NCI-H345 treated with DMSO at 0.1 percent for 48 hours (cell line): ENCODE measurements at regions not wholly inside any gene's neighbourhood (a gene's known extent, or its start where the extent isn't known, plus 50 kb on each side); places are given as distances from the start of the nearest gene placed in this dataset.

ENCODE experiments used
- DNase-seq: peaks from one replicate; lab custom pipeline; 2025; ENCODE audit not compliant: unreplicated experiment; lab: John Stamatoyannopoulos, UW

DNA sequence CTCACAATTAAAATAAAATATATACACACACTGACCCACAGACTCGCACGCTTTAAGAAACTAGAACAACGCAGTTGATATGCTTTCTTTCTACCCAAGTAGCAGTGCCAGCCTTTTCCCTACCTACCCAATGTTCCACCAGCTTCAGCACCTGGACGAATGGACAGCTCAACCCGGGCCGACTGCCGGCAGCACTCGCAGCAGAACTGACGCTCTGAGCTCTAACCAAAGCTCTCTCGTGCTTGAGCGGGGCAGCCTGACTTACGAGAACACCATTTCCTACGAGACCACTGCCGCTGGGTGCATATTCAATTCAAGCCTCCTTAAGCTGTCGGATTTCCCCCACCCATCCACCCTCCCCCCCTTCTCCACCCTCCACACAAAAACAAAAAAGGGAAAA, 127.4 kb upstream of the DPYD start:
- no peak for DNase-seq

DNA sequence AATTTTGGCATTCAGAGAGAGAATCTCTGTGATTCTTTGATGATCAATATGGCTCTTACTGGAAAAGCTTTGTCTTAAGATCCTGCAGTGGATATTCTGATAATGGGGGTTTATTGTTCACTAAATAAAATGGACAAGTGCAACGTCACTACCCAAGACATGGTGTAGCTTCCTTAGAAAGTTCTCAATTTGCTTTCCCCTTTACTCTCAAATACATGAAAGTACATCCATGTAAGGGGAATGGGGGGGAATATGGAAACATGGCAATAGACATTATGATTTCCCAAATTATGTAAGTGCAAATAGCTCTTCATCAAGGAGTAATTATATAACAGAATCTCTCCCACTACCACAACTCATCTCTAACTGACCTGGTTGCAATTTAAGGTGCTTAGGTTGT, 126.3 kb upstream of the DPYD start:
- DNase-seq: no peak

DNA sequence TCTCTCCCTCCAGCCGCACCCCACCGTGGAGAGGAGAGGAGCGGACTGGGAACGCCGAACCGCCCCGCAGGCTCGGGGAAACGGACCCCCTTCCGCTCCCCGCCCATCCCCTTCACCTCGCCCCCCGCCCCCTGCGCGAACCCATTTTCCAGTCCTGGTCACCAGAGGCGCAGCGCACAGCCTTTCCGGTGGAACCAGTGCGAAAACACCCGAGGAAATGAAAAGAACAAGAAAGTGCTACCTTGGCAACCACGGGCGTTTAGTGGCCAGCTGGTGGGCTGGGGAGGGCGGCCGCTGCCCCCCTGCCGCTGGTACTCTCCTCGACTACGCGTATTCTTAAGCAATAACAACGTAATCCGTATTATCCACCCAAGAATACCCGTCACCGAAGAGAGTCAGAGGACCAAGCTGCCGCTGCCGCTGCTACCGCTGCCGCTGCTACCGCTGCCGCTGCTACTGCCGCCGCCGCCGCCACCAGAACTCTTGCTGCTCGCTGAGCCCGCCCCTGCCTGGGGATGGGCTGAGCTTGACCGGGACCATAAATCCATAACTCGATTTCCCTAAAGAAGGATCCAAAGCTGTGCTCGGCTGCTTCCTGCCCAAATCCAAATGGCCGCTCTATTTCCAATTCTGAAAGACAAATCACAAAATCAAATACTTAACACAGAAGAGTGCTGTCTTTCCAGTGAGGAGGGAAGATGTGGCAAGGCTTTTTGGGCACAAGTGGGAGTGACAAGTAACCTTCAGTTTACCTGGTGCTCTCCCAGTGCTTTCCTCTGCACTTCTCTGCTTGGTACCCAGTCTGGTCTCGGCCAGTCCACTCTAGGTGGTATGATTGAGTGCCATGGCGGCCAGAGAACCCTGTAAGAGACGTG, 125.2 kb upstream of the DPYD start:
- DNase-seq: no peak

DNA sequence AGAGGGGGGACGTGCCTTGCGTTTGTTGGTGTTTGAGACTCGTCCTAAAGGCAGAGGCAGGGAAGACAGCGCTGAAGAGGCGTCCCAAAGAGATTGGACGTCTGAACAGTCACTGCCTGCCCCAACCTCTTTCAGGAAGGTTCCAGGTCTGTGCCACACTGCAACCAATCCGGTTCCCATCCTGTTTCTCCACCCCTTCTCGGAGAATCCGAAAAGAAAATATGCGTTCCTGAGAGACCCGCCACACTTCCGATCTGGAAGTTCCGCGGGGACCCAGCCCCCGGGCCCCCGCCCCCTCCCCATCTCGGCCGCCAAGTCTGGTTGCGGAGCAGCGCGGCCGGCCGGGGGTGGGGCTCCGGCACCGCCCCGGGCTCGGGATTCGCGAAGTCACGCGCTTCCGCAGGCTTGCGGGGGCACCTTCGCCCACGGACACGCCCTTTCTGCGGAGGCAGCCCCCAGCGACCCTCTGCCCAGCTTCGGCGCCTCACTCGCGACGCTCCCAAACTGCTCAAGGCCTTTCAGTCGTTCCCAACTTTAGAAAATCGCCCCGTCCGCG, 124.5 kb upstream of the DPYD start:
- no peak for DNase-seq

DNA sequence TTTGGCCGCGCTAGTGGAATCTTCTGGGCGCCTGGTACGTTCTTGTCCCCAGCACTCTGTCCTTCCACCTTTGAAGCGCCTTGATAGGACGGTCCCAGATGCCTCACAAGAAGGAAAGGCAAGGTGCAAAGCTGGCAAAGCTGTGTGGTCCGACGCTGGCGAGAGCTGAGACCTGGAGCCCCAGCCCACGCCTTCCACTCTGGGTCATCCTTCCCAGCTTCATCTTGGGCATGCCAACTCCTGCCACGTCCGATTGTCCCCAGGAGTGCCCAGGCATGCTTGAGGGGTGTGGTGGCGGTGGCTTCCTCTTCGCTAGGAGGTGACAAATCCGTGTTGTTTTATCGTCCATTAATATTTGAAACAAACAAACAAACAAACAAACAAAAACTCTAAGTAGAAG, 123.9 kb upstream of the DPYD start:
- no peak for DNase-seq

DNA sequence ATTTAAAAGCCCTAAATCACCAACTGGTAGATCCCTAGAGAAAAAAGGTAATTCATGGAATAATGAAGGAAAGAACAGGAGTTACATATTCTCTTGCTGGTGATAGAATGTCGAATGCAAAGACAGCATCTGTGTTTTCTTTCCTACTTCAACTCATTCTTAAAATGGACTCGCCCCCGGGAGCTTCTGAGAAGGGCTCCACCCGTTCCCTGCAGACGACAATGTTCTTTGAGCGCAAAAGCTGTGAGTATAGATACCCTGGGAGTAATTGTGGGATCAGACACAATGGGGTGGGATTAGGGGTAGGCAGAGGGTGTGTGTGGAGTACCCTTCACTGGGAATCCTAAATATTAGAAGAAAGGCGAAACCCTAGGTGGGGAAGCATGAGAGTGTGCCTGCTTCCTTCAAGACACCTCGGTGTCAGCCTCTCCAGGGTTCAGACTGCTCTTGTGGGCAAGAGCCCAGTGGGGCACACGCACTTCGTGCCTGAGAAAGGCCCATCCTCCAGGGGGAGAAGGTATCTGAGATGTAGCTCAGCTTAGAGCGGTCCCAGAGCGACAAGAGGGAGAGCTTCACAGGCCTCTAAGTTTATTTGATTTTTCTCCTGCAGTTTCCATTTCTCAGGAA, 123.3 kb upstream of the DPYD start:
- DNase-seq: no peak

DNA sequence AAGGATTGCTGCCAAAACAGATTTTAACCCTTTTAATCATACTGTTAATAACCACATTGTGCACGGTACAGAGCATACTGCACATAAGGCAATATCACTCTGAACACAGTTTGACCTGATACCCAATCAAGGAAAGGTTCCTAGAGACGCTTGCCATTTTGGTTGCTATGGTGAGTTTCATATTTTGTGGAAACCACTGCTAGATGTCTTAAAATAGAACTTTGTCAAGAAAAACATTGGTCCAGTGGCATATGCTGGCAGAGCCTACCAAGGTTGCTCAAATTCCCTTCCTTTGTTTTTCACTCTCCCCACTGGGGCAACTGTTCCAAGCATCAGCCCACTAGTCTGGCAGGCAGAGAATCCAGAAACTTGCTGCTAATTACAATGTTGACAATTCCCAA, 114.8 kb upstream of the DPYD start:
- DNase-seq: no peak

DNA sequence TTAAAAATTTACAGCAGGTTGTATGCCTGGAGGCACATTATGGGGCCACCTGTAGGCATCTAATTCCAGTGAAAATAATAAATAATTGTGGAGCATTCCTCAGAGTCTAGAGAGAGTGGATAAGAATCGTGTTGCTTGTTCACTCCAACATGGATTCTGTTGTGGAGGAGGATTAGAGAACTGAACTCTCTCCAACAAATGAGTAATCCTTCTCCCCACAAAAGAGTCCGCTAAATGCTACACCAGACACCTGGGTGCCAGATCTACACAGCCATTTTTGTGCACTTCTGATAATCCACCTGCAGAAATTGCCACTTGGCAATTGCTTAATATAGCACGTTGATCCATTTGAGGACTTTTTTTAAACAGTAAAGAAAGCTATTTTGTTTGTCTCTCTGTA, 113.7 kb upstream of the DPYD start:
- DNase-seq: no peak

DNA sequence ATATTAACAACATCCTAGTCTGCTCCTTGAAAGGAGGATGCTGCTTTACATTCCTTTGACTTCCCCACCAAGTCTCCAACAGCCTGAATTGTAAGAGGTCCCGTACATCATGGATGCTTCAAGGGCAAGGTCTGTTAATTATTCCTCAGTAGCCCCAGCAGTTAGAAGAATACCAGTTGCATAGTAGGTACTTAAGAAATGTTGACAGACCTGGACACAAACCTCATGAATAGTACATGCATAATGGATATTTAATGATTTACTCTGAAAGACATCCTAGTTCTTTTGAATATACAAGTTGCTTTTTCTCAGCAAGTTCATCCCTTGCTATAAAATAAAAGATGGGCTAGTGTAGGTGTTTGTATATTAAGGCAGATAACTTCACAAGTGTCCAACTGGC, 112.1 kb upstream of the DPYD start:
- no peak for DNase-seq

DNA sequence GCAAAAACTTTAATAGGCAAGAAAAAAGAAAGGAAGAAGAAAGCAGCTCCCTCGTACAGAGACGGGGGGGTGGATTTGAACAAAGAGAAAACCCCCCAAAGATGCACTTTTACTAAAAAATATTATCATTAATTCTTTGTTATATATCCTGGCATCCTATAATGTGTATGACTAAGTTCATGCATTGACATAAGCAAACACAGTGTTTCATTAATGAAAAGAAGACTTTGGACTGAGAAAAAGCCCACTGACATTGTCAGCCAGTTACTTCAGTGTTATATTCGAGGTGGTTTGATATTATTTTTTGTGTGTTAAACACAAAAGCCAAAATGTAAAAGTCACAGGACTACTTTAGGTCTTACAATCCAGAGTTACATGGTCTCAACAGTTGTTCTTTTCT, 110.1 kb upstream of the DPYD start:
- no peak for DNase-seq

DNA sequence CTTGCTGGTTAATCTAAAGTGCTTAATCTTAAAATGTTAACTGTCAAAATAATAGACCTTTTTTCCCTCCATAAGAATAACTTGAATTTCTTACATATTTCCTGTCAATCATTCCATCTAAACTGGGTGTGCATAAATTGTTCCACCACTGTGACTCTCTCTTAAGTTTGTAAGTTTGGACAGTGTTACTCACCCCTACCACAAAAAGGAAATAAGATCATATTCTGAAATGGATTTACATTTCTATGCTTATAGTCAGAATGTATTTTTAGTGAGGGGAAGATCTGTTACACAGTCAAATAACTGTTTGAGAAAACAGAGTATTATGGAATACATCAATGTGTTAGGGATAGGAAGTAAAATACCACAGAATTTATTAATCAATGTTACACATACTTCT, 109.6 kb upstream of the DPYD start:
- DNase-seq: no peak

DNA sequence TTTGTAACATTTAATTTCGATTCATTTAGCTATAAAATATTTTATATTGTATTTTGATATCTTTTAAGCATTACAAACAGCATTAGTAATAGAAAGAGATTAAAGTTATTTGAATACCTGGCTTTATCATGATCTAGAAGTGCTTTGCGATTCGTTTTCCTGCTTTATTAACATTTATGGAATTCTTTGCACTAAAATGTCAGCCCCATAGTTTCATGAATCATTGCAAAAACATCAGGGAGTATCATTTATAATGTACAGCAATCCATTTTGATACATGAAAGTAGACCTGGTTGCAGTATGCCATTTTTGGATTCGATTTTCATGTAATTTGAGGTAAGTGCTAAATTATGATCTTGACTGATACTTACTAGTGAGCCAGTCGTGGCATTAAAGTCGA, 108.0 kb upstream of the DPYD start:
- no peak for DNase-seq

DNA sequence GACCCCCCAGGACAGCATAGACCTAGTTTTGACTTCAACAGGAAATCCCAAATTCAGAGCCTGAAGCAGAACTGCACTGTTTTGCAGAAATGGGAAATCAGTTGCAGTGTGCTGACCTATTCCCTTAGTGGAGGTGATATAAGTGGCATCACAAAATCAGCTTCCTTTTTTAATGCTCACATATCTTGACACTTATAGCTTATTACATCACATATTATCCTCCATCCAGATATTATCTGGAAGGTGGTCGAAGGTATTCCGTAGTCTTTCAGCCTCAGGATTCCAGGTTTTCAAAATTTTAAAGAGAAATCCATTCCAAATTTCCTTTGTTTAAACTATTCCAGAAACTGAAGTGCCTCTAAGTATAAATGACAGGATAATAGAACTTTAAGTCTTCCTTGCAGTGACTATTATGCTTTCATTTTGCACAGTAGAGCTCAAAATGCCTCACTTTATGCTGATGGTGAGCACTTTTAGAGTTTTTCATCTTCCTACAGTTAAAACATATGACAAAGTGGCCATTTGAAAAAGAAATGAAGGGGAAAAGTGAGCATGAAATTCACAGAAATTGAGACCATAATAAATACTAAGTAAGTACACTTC, 106.4 kb upstream of the DPYD start:
- DNase-seq: no peak

DNA sequence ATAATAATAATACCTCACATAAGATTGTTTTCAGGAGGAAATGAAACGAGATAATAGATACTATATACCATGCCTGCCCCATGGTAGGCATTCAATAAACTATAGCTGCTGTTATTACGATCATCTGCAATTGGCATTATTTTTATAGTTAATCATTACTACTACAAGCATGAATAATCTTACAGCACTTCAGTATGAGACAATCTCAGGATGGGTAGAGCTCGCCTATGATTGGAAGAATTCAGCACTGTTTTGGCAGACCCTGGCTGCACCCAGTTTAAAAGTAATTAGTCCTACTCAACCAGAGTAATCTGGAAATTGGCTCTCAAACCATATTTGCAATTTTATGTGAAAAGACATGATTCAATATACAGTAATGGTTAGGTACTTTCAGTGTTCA, 105.0 kb upstream of the DPYD start:
- DNase-seq: no peak

DNA sequence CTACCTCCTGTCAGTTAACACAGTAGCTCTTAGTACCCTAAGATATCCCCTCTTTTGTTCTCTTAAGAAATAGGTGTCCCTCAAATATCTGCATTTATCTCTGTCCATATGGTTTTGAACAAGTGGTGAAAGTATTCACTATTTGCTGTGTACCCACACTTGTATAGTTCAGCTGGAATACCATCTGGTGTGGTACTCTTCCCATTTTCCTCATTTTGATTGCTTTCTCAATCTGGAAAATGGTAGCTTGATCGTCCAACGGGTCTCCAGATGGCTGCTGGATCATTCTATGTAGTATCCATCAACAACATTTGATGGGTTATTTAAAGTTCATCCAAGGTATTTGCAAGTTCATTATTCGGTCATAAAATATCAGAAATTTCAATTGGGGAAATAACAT, 100.3 kb upstream of the DPYD start:
- no peak for DNase-seq

DNA sequence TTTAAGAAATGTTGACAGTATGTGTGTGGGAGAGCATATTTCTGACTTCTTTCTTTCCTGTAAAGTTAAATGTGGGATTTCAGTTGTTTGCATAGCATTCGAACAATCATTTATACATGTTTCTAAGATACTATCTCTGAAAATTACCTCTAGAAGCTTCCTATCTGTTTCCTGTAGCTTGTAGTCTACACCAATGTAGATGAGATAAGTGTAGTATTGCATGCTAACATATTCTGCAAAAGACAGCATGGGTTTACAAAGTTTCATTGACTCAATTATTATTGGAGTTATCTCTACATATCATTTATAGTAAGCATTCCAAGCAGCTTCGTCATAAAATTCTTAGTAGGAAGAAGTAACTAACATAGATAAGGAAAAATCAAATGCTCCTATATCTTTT, 98.9 kb upstream of the DPYD start:
- no peak for DNase-seq

DNA sequence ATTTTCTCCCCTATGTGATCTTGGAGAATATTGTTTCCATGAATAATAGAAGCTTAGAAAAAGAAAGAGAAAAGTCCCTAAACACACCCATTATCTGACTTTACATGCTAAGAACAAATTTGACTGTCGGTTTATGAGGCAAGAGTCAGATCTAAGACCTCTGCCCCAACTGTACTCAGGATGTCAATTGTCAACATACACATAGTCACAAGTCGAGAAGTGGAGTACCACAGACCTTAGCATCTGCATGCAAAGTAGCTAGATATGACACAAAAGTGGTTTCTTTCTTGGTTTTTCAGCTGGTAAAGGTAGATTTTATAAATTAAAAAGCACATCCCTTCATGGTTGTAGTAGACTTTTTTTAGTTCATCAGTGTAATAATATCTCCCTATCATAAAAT, 97.2 kb upstream of the DPYD start:
- DNase-seq: no peak

DNA sequence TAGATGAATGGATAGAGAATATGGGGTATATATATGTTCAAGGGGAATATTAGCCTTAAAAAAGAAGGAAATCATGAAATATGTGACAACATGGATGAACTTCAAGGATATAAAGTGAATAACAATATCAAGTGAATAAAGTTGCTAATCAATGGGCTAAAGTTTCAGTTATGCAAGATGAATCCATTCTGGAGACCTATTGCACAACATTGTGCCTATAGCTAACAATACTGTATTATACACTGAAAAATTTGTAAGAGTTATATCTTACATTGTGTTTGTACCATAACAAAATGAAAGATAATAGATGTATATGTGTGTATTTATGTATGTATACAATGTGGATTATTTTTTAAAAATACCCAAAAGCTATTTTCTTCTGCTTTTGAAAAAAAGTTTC, 96.3 kb upstream of the DPYD start:
- no peak for DNase-seq

DNA sequence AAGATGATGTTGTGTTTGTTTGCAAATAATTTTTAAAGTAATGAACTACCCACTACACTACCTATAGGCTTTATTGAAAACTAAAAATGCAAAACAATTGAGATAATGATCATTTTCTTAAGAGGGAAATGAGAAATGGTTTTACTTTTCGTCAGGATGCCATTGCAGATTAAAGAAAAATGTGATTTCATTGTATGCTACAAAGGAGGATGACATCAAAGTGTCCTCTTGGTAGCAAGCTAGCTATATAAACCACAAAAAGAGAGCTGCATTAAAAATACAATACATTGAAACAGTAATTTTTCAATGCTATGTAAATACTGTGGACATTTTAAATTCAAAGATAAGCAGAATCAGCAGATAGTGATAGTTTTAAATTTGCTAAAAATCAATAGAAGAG, 87.5 kb upstream of the DPYD start:
- no peak for DNase-seq

DNA sequence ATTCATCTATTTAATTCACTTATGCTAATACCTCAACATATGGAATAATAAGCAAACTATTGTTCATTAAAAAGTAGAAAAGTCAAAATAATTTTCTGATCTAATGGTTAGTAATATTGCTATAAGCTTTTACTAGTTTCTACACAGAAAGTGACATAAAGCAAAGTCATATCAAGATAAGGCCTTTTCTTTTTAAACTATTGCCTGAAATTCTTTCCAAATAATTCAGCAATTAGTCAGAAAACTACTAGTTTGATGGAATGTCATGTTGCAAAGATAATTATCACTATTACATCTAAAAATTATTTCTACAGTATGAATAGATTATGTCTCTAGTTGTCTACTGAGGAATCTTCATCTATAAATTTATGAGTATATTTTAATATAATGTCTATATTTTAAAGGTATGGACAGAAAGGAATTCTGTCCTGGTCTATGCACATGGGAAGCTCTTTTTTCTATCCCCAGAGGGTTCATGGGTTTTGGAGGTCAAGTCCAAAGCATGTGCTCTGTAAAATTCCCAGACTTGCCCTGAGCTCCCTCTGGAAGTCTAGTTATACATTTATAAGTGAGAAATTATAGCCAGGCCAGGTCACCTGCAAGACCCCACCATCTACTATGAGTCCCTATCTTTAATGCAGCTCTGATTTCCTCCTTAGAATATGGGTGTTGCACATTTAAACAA, 84.6 kb upstream of the DPYD start:
- DNase-seq: no peak

DNA sequence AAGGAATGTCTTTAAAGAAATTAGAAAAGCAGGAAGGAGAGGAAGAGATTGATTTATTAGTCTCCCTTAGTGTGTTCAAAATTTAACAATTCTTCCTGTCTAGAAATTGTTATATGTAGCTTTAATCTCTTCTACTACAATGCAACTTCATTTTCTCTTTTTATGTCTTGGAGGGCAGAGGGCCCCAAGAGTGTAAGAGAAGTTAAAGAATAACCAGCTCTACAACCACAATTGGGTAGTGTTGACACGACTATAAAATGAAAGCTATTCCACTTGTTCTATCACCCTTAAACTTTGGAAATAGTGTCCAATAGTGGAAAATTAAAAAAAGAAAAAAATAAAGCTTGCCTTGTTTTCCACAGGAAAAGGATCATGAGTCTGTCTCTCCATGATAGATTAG, 82.6 kb upstream of the DPYD start:
- no peak for DNase-seq

DNA sequence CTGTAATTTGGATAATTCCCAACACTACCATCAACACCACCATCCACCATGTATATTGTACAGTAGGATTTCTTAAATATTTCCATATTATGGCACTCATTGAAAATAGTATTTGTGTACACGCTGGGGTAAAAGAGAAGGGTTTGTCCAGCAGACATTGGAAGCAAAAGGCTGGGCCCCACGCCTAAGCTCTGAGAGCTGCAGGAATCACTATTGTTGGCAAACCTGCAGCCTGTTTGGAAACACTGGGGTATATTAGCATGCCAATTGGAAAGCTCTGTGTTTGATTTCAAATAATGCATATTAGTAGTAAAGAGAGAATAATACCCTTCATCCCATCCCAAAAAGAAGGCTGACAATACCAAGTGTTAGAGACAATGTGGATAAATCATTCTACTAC, 81.5 kb upstream of the DPYD start:
- no peak for DNase-seq
